Panc1 (cell line): ENCODE measurements at regions not wholly inside any gene's neighbourhood (a gene's known extent, or its start where the extent isn't known, plus 50 kb on each side); places are given as distances from the start of the nearest gene placed in this dataset.

Experiments used
- ATAC-seq: fragments of 200-7000 bp; cut with Tn5 transposase; 2 replicates; pipeline ENCODE4 v1.9.1; 2020; ENCODE audit warnings: mild to moderate bottlenecking, moderate library complexity
- BruUV-seq: library from RNA; stranded (reverse); fragments of 400-500 nt; replicated peaks from 2 replicates; lab custom pipeline; 2021; lab: Mats Ljungman, UMichigan
- CTCF ChIA-PET: fragments of 300-600 bp; sonication (Branson Sonifier 250); formaldehyde crosslinking; loops from one replicate; lab custom pipeline; 2022; ENCODE audit warnings: antibody characterized with exemption; lab: Charles Lee
- POLR2A ChIA-PET: fragments of 300-600 bp; sonication (Branson Sonifier 250); formaldehyde crosslinking; loops from one replicate; lab custom pipeline; 2022; ENCODE audit warnings: antibody characterized with exemption; lab: Charles Lee
- DNase-seq: peaks from one replicate; pipeline ENCODE4 v3.0.0-alpha.2; 2010; ENCODE audit warnings: low read depth, low spot score
- H3K27ac ChIP-seq: 2 replicates; pipeline ENCODE4 v1.5.1; 2011; ENCODE audit warnings: mild to moderate bottlenecking, low read length, inconsistent platforms
- H3K27me3 ChIP-seq: fragments of 200-500 bp; sonication (Bioruptor generic); 2 replicates; pipeline ENCODE4 v1.6.0; 2014; ENCODE audit warnings: low read length, inconsistent platforms; ENCODE audit not compliant: control insufficient read depth, insufficient read depth
- H3K36me3 ChIP-seq: fragments of 200-500 bp; sonication (Bioruptor generic); 2 replicates; pipeline ENCODE4 v1.5.1; 2014; ENCODE audit warnings: inconsistent platforms, mild to moderate bottlenecking, low read length, moderate library complexity; ENCODE audit not compliant: control insufficient read depth, insufficient read depth
- H3K4me1 ChIP-seq: 2 replicates; pipeline ENCODE4 v1.5.1; 2011; ENCODE audit warnings: inconsistent platforms, mild to moderate bottlenecking, low read length, moderate library complexity; ENCODE audit not compliant: control insufficient read depth, insufficient read depth
- H3K4me3 ChIP-seq, 2 experiments: 2 replicates each; pipeline ENCODE4 v1.5.1; 2011 to 2012; ENCODE audit warnings: low read depth in 2 of 2, low read length in 2 of 2, mild to moderate bottlenecking in 2 of 2, inconsistent platforms in 1 of 2, moderate library complexity in 1 of 2
- H3K9me3 ChIP-seq: fragments of 200-500 bp; sonication (Bioruptor generic); 2 replicates; pipeline ENCODE4 v1.5.1; 2014; ENCODE audit warnings: low read depth, mild to moderate bottlenecking, inconsistent platforms, low read length, moderate library complexity; ENCODE audit not compliant: control insufficient read depth, insufficient read depth
- POLR2AphosphoS5 ChIP-seq: IDR thresholded peaks from 2 replicates; pipeline ENCODE4 v1.6.1; 2012; ENCODE audit warnings: mild to moderate bottlenecking, low read depth, low read length, moderate library complexity
- SIN3A ChIP-seq: IDR thresholded peaks from 2 replicates; pipeline ENCODE4 v1.6.1; 2012; ENCODE audit warnings: low read depth, mild to moderate bottlenecking, low read length, moderate library complexity, borderline replicate concordance; ENCODE audit not compliant: insufficient read depth
- TCF7L2 ChIP-seq: IDR thresholded peaks from 2 replicates; pipeline ENCODE4 v1.6.1; 2011; ENCODE audit warnings: mild to moderate bottlenecking, low read depth, low read length, inconsistent platforms
- in situ Hi-C: cut with HindIII; loops from 2 replicates; pipeline ENCODE4 v1.10.0; 2016; ENCODE audit warnings: low sequenced_read_pairs, low pct_unique_long_range_greater_than_20kb
- intact Hi-C: fragments of 100-400 bp; cut with micrococcal nuclease; formaldehyde crosslinking; loops from one replicate; pipeline ENCODE4 v1.10.0; 2022; ENCODE audit not compliant: unreplicated experiment
- TF ChIP-seq, protein P1 (sequence below), 2 experiments: IDR thresholded peaks; 2 replicates each; pipeline ENCODE4 v1.6.1; 2011 to 2012; ENCODE audit warnings: low read depth in 2 of 2, control low read depth in 1 of 2, low read length in 1 of 2, mild to moderate bottlenecking in 1 of 2, moderate library complexity in 1 of 2; ENCODE audit not compliant: insufficient read depth in 1 of 2
- TF ChIP-seq, protein P2 (sequence below): fragments of 450-650 bp; IDR thresholded peaks from 2 replicates; pipeline ENCODE4 v1.5.1; 2017; ENCODE audit warnings: mild to moderate bottlenecking

DNA sequence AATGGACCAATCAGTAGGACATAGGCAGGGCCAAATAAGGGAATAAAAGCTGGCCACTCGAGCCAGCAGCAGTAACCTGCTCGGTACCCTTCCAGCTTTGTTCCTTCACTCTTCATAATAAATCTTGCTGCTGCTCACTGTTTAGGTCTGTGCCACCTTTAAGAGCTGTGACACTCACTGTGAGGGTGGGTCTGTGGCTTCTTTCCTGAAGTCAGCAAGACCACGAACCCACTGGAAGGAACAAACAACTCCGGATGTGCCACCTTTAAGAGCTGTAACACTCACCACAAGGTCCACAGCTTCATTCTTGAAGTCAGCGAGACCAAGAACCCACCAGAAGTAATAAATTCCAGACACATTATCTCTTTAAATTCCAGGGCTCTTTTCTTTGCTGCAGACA, 1922.3 kb upstream of the PCDH20 start:
- POLR2A ChIA-PET = no interaction called here
- CTCF ChIA-PET = no interaction called here
- DNase-seq (no peak), ATAC-seq (no peak)
- Histone ChIP-seq H3K4me3 (no peak overlapping the region), H3K4me1 (no peaks in the 10 kb centered on the region), H3K36me3 (no peaks in the 10 kb centered on the region), H3K9me3 (no peaks in the 10 kb centered on the region), H3K27me3 (no peaks in the 10 kb centered on the region), H3K27ac (no peak overlapping the region)
- no TSS peak for BruUV-seq
- in situ Hi-C loops = no loop called here
- TF ChIP-seq, protein P1, sequence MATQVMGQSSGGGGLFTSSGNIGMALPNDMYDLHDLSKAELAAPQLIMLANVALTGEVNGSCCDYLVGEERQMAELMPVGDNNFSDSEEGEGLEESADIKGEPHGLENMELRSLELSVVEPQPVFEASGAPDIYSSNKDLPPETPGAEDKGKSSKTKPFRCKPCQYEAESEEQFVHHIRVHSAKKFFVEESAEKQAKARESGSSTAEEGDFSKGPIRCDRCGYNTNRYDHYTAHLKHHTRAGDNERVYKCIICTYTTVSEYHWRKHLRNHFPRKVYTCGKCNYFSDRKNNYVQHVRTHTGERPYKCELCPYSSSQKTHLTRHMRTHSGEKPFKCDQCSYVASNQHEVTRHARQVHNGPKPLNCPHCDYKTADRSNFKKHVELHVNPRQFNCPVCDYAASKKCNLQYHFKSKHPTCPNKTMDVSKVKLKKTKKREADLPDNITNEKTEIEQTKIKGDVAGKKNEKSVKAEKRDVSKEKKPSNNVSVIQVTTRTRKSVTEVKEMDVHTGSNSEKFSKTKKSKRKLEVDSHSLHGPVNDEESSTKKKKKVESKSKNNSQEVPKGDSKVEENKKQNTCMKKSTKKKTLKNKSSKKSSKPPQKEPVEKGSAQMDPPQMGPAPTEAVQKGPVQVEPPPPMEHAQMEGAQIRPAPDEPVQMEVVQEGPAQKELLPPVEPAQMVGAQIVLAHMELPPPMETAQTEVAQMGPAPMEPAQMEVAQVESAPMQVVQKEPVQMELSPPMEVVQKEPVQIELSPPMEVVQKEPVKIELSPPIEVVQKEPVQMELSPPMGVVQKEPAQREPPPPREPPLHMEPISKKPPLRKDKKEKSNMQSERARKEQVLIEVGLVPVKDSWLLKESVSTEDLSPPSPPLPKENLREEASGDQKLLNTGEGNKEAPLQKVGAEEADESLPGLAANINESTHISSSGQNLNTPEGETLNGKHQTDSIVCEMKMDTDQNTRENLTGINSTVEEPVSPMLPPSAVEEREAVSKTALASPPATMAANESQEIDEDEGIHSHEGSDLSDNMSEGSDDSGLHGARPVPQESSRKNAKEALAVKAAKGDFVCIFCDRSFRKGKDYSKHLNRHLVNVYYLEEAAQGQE (IDR thresholded peaks at IDR 0.05; ENCODE audit: insufficient read depth in 1 of 2, low read depth in 2 of 2, low read length in 1 of 2) = no peak
- intact Hi-C loops = no loop called here

DNA sequence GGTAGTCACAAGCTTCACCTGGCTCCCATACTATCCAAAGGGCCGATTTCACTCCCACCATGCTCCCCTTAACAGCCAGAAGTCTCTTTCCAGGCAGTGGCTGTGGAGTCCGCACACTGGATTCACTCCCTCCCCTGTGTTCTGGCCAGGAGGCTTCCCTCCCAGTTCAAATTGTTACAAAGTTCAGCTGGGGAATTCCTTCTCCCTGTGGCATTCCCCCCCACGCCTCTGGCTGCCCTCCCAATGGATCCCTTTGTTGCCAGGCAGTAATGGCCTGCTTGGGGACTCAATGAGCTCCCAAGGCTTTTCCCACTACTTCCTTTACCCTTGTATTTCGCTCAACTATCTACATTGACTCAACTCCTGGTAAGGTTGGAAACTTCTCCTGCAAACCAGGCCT, 1921.4 kb upstream of the PCDH20 start:
- Histone ChIP-seq H3K4me3 (no peak overlapping the region), H3K4me1 (no peaks in the 10 kb centered on the region), H3K36me3 (no peaks in the 10 kb centered on the region), H3K27ac (no peak overlapping the region), H3K9me3 (no peaks in the 10 kb centered on the region), H3K27me3 (no peaks in the 10 kb centered on the region)
- CTCF ChIA-PET = no interaction called here
- POLR2A ChIA-PET = no interaction called here
- DNase-seq (no peak), ATAC-seq (no peak)
- in situ Hi-C loops = no loop called here
- intact Hi-C loops = no loop called here
- no TSS peak for BruUV-seq
- TF ChIP-seq POLR2AphosphoS5 = no peak
- no peak for TF ChIP-seq SIN3A
- TF ChIP-seq TCF7L2 = no peak
- TF ChIP-seq, protein P2, sequence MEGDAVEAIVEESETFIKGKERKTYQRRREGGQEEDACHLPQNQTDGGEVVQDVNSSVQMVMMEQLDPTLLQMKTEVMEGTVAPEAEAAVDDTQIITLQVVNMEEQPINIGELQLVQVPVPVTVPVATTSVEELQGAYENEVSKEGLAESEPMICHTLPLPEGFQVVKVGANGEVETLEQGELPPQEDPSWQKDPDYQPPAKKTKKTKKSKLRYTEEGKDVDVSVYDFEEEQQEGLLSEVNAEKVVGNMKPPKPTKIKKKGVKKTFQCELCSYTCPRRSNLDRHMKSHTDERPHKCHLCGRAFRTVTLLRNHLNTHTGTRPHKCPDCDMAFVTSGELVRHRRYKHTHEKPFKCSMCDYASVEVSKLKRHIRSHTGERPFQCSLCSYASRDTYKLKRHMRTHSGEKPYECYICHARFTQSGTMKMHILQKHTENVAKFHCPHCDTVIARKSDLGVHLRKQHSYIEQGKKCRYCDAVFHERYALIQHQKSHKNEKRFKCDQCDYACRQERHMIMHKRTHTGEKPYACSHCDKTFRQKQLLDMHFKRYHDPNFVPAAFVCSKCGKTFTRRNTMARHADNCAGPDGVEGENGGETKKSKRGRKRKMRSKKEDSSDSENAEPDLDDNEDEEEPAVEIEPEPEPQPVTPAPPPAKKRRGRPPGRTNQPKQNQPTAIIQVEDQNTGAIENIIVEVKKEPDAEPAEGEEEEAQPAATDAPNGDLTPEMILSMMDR = no peak
- TF ChIP-seq, protein P1 (IDR thresholded peaks at IDR 0.05; ENCODE audit: insufficient read depth in 1 of 2, low read depth in 2 of 2, low read length in 1 of 2) = no peak
